ENCODE measurements at regions not wholly inside any gene's neighbourhood (a gene's known extent, or its start where the extent isn't known, plus 50 kb on each side); places are given as distances from the start of the nearest gene placed in this dataset.

GRCh38 chr5:116756531-116756930 is 181.9 kb upstream of the SEMA6A start:
- no peaks in the 10 kb centered on the region for H3K36me3 ChIP-seq (ENCODE audit: insufficient read depth, low read length)
- H3K4me1 ChIP-seq (ENCODE audit: insufficient read depth, low read length): peaks cover 49% of the 10 kb centered on the region; the same call in 1 of the 2 replicates
- peaks cover 8% of the 10 kb centered on the region; the same call in 1 of the 2 replicates for H3K9me3 ChIP-seq (ENCODE audit: control insufficient read depth, insufficient read depth, low read length)
- no peak overlapping the region for H3K9ac ChIP-seq (ENCODE audit: low read depth, low read length)

GRCh38 chr5:116754556-116754955 is 179.9 kb upstream of the SEMA6A start:
- no peaks in the 10 kb centered on the region for H3K36me3 ChIP-seq (ENCODE audit: insufficient read depth, low read length)
- peaks cover 8% of the 10 kb centered on the region; the same call in 1 of the 2 replicates for H3K9me3 ChIP-seq (ENCODE audit: control insufficient read depth, insufficient read depth, low read length)
- H3K4me1 ChIP-seq (ENCODE audit: insufficient read depth, low read length): peaks cover 40% of the 10 kb centered on the region; the same call in 1 of the 2 replicates
- no peak overlapping the region for H3K9ac ChIP-seq (ENCODE audit: low read depth, low read length)

DNA sequence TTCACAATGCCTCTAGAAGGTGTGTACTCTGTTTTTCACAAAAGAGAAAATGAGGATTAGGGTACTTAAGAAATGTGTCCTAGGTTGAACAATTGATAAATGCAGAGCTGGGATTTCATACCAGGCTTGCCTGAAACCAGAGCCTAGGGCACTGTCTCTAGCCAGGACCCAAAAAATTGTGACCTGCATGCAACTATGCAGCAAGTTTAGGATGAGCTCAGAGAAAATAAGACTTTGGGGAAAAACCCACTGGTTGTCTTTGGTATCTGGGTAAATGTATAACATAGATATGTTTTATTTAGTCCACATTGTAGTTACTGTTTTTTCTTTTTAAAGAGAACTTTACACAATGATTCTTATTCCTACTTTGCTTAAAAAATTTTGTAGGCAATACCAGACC is 177.1 kb upstream of the SEMA6A start:
- H3K9ac ChIP-seq (ENCODE audit: low read depth, low read length): no peak overlapping the region
- peaks cover 4% of the 10 kb centered on the region; the same call in 1 of the 2 replicates for H3K9me3 ChIP-seq (ENCODE audit: control insufficient read depth, insufficient read depth, low read length)
- no peaks in the 10 kb centered on the region for H3K36me3 ChIP-seq (ENCODE audit: insufficient read depth, low read length)
- H3K4me1 ChIP-seq (ENCODE audit: insufficient read depth, low read length): peaks cover 34% of the 10 kb centered on the region; the same call in 1 of the 2 replicates

GRCh38 chr5:116750631-116751580 is 176.3 kb upstream of the SEMA6A start:
- H3K9me3 ChIP-seq (ENCODE audit: control insufficient read depth, insufficient read depth, low read length): no peaks in the 10 kb centered on the region
- peaks cover 34% of the 10 kb centered on the region; the same call in 1 of the 2 replicates for H3K4me1 ChIP-seq (ENCODE audit: insufficient read depth, low read length)
- H3K9ac ChIP-seq (ENCODE audit: low read depth, low read length): no peak overlapping the region
- H3K36me3 ChIP-seq (ENCODE audit: insufficient read depth, low read length): no peaks in the 10 kb centered on the region

DNA sequence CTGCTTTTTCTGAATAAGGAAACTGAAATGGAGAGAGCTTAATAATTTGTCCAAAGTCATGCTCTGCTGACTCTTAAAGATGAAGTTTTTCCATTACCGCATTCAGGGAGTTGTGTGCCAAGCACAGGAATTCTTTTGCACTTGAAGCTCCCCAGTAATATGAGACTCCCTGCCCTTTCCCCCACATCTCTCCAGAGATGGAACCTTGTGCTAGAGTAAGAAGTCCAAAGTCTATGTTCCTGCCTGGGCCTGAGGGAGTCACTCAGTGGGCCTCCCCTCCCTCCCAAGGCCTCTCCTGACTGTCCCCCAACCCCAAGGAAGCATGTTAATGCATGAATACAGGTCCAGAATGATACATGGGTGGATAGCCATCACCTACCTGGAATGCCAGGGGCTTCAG is 173.3 kb upstream of the SEMA6A start:
- Histone ChIP-seq H3K9ac (ENCODE audit: low read depth, low read length) (no peak overlapping the region), H3K4me1 (ENCODE audit: insufficient read depth, low read length) (peaks cover 10% of the 10 kb centered on the region; the same call in 1 of the 2 replicates), H3K36me3 (ENCODE audit: insufficient read depth, low read length) (no peaks in the 10 kb centered on the region; the same call in 1 of the 2 replicates)

GRCh38 chr5:116746668-116747067 is 172.0 kb upstream of the SEMA6A start:
- no peak overlapping the region for H3K9ac ChIP-seq (ENCODE audit: low read depth, low read length)
- H3K36me3 ChIP-seq (ENCODE audit: insufficient read depth, low read length): no peaks in the 10 kb centered on the region; the same call in 1 of the 2 replicates
- peaks cover 9% of the 10 kb centered on the region for H3K9me3 ChIP-seq (ENCODE audit: control insufficient read depth, insufficient read depth, low read length)
- H3K4me1 ChIP-seq (ENCODE audit: insufficient read depth, low read length): 0 out of 2 replicates have a peak, but pooled peaks cover 3% of the 10 kb centered on the region

More for the DNA sequence above, 173.3 kb upstream of the SEMA6A start:
- peaks cover 7% of the 10 kb centered on the region; the same call in 1 of the 2 replicates for H3K9me3 ChIP-seq (ENCODE audit: control insufficient read depth, insufficient read depth, low read length)

- Histone ChIP-seq H3K9me3 (ENCODE audit: control insufficient read depth, insufficient read depth, low read length) (peaks cover 9% of the 10 kb centered on the region), H3K9ac (ENCODE audit: low read depth, low read length) (no peak overlapping the region)
Measured at GRCh38 chr5:116740771-116741170, 166.1 kb upstream of the SEMA6A start.

GRCh38 chr5:116739571-116739970 is 164.9 kb upstream of the SEMA6A start:
- H3K36me3 ChIP-seq (ENCODE audit: insufficient read depth, low read length): no peaks in the 10 kb centered on the region; the same call in 1 of the 2 replicates
- no peak overlapping the region for H3K9ac ChIP-seq (ENCODE audit: low read depth, low read length)
- H3K9me3 ChIP-seq (ENCODE audit: control insufficient read depth, insufficient read depth, low read length): peaks cover 9% of the 10 kb centered on the region
- 0 out of 2 replicates have a peak, but pooled peaks cover 10% of the 10 kb centered on the region for H3K4me1 ChIP-seq (ENCODE audit: insufficient read depth, low read length)

More at GRCh38 chr5:116740771-116741170, 166.1 kb upstream of the SEMA6A start:
- H3K4me1 ChIP-seq (ENCODE audit: insufficient read depth, low read length): 0 out of 2 replicates have a peak, but pooled peaks cover 9% of the 10 kb centered on the region
- no peaks in the 10 kb centered on the region; the same call in 1 of the 2 replicates for H3K36me3 ChIP-seq (ENCODE audit: insufficient read depth, low read length)

DNA sequence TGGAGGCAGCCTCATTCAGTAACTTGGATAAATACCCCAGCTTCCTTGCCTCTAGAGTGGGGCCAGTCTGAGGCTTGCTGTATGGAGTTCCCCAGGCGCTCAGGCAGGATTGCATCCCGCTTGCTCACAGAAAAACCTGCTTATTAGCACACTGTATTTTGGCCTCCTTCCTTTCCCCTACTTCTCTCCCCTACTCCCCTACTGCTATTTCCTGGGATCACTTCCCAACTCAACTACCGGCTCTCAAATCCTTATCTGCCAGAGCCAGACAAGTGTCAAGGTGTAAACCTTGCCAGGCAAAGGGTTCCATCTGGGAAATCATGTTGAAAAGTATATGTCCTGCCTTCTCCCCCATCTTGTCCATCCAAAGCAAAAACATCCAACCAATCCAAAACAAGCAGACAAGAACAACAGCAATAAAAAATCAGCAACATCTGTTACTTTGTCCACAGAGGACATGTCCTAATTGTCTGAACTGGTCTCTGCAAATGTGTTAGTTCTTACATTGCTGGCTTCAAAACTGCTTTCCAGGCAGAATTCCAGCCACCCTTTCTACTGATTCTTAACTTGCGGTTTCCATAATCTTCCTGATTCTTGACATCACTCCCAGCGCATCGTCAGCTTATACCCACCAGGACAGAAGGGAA is 164.1 kb upstream of the SEMA6A start:
- Histone ChIP-seq H3K9ac (ENCODE audit: low read depth, low read length) (no peak overlapping the region), H3K9me3 (ENCODE audit: control insufficient read depth, insufficient read depth, low read length) (peaks cover 5% of the 10 kb centered on the region), H3K36me3 (ENCODE audit: insufficient read depth, low read length) (no peaks in the 10 kb centered on the region; the same call in 1 of the 2 replicates), H3K4me1 (ENCODE audit: insufficient read depth, low read length) (peaks cover 18% of the 10 kb centered on the region; the same call in 1 of the 2 replicates)

GRCh38 chr5:116738239-116738614 is 163.6 kb upstream of the SEMA6A start:
- Histone ChIP-seq H3K9me3 (ENCODE audit: control insufficient read depth, insufficient read depth, low read length) (peaks cover 2% of the 10 kb centered on the region; the same call in 1 of the 2 replicates), H3K4me1 (ENCODE audit: insufficient read depth, low read length) (peaks cover 18% of the 10 kb centered on the region; the same call in 1 of the 2 replicates), H3K9ac (ENCODE audit: low read depth, low read length) (no peak overlapping the region), H3K36me3 (ENCODE audit: insufficient read depth, low read length) (no peaks in the 10 kb centered on the region; the same call in 1 of the 2 replicates)

DNA sequence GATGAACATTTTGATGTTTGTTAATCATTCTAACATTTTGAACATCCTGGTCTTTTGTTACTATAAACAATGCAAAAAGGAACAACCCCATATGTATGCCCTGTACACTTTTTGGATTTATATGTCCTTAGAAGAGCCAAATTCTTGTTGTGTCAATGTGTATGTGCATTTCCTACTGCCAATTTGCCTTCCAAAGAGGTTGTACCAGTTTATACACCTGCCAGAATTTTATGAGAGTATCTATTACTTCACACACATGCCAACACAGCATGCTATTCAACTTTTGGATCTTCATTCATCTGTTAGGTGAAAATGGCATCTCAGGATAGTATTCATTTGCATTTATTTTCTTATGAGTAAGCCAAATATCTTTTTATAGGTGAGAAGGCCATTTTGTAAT is 162.0 kb upstream of the SEMA6A start:
- Histone ChIP-seq H3K9me3 (ENCODE audit: control insufficient read depth, insufficient read depth, low read length) (no peaks in the 10 kb centered on the region), H3K36me3 (ENCODE audit: insufficient read depth, low read length) (no peaks in the 10 kb centered on the region; the same call in 1 of the 2 replicates), H3K9ac (ENCODE audit: low read depth, low read length) (no peak overlapping the region), H3K4me1 (ENCODE audit: insufficient read depth, low read length) (peaks cover 18% of the 10 kb centered on the region; the same call in 1 of the 2 replicates)

- Histone ChIP-seq H3K9me3 (ENCODE audit: control insufficient read depth, insufficient read depth, low read length) (no peaks in the 10 kb centered on the region), H3K36me3 (ENCODE audit: insufficient read depth, low read length) (no peaks in the 10 kb centered on the region), H3K9ac (ENCODE audit: low read depth, low read length) (no peak overlapping the region), H3K4me1 (ENCODE audit: insufficient read depth, low read length) (peaks cover 14% of the 10 kb centered on the region; the same call in 1 of the 2 replicates)
Measured at GRCh38 chr5:116733991-116734975, 159.7 kb upstream of the SEMA6A start.

DNA sequence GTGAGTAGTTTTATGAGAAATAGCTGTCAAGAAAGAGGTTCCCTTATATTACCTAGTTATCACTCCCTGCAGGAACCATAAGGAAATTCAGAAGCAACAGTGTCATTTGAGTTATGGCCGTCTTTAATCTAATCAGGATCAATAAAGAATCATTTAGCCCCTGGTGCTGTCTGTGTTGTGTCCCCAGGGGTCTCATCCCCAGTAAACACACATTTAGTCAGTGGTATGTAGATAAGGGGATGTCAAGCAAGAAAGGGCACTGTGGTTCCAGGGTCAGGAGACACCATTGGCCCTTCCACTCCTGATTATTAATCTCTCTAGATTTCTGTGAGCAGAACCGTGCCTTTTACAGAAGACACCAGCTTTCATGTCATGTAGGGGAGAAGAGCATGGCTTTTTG is 158.0 kb upstream of the SEMA6A start:
- H3K4me1 ChIP-seq (ENCODE audit: insufficient read depth, low read length): peaks cover 8% of the 10 kb centered on the region; the same call in 1 of the 2 replicates
- H3K9me3 ChIP-seq (ENCODE audit: control insufficient read depth, insufficient read depth, low read length): no peaks in the 10 kb centered on the region
- no peaks in the 10 kb centered on the region for H3K36me3 ChIP-seq (ENCODE audit: insufficient read depth, low read length)
- H3K9ac ChIP-seq (ENCODE audit: low read depth, low read length): no peak overlapping the region
